SK-N-SH (cell line): ENCODE measurements at regions not wholly inside any gene's neighbourhood (a gene's known extent, or its start where the extent isn't known, plus 50 kb on each side); places are given as distances from the start of the nearest gene placed in this dataset.

Experiments
- CTCF ChIA-PET: fragments of 300-600, 350-600 bp; formaldehyde crosslinking; extraction: SDS; loops from one replicate; lab custom pipeline; 2021; lab: Yijun Ruan, JAX
- POLR2A ChIA-PET: fragments of 350-600 bp; sonication (Branson Sonifier 250); formaldehyde crosslinking; extraction: SDS; loops from one replicate; lab custom pipeline; 2020; ENCODE audit warnings: antibody characterized with exemption, inconsistent platforms; lab: Yijun Ruan, JAX
- DNase-seq: peaks from one replicate; pipeline ENCODE4 v3.0.0; 2012
- H2AFZ ChIP-seq: fragments of 200-600 bp; sonication (generic); 2 replicates; pipeline ENCODE4 v1.8.1; 2016; ENCODE audit warnings: antibody characterized with exemption, mild to moderate bottlenecking, low read depth
- H3F3A ChIP-seq: fragments of 200-600 bp; sonication (generic); replicated peaks from 2 replicates; pipeline ENCODE3; 2016; ENCODE audit warnings: antibody characterized with exemption, mild to moderate bottlenecking; ENCODE audit not compliant: insufficient read depth
- H3K27ac ChIP-seq, 2 experiments: fragments of 200-500 bp in 1 of 2; fragments of 200-600 bp in 1 of 2; sonication (Bioruptor generic) in 1 of 2; sonication (generic), shearing (Covaris generic) in 1 of 2; 2 replicates each; pipeline versions ENCODE4 v1.5.1 to v1.6.1; 2014 to 2016; ENCODE audit warnings: low read depth in 2 of 2, inconsistent platforms in 1 of 2, low read length in 1 of 2, mild to moderate bottlenecking in 1 of 2, mixed read lengths in 1 of 2
- H3K27me3 ChIP-seq: fragments of 200-600 bp; sonication (generic), shearing (Covaris generic); 2 replicates; pipeline ENCODE4 v1.6.1; 2016; ENCODE audit warnings: mixed run types; ENCODE audit not compliant: insufficient read depth
- H3K36me3 ChIP-seq, 2 experiments: fragments of 200-500 bp in 1 of 2; fragments of 200-600 bp in 1 of 2; sonication (Bioruptor generic) in 1 of 2; sonication (generic) in 1 of 2; replicated peaks in 1 of 2; 2 replicates each; pipeline versions ENCODE3 to v1.5.1; 2014 to 2016; ENCODE audit warnings: low read length in 1 of 2, mild to moderate bottlenecking in 1 of 2; ENCODE audit not compliant: insufficient read depth in 2 of 2, control insufficient read depth in 1 of 2
- H3K4me1 ChIP-seq, 2 experiments: fragments of 200-500 bp in 1 of 2; fragments of 200-600 bp in 1 of 2; sonication (Bioruptor generic) in 1 of 2; sonication (generic), shearing (Covaris generic) in 1 of 2; 2 replicates each; pipeline versions ENCODE4 v1.5.1 to v1.6.1; 2014 to 2016; ENCODE audit warnings: low read depth in 1 of 2, low read length in 1 of 2, mixed run types in 1 of 2; ENCODE audit not compliant: insufficient read depth in 2 of 2, control insufficient read depth in 1 of 2
- H3K4me2 ChIP-seq: fragments of 200-600 bp; sonication (generic), shearing (Covaris generic); 2 replicates; pipeline ENCODE4 v1.6.1; 2017; ENCODE audit warnings: mixed run types
- H3K4me3 ChIP-seq, 2 experiments: fragments of 200-500 bp in 1 of 2; fragments of 200-600 bp in 1 of 2; sonication (Bioruptor generic) in 1 of 2; sonication (generic), shearing (Covaris generic) in 1 of 2; 2 replicates each; pipeline versions ENCODE4 v1.5.1 to v1.8.1; 2014 to 2016; ENCODE audit warnings: low read depth in 2 of 2, inconsistent platforms in 1 of 2, low read length in 1 of 2, mild to moderate bottlenecking in 1 of 2, mixed read lengths in 1 of 2, moderate library complexity in 1 of 2
- H3K79me2 ChIP-seq: fragments of 200-600 bp; sonication (generic); 2 replicates; pipeline ENCODE4 v1.8.1; 2017; ENCODE audit warnings: mild to moderate bottlenecking; ENCODE audit not compliant: insufficient read depth
- H3K9ac ChIP-seq: fragments of 200-600 bp; sonication (generic); 2 replicates; pipeline ENCODE4 v1.6.1; 2017; ENCODE audit warnings: mixed run types
- H3K9me2 ChIP-seq: fragments of 200-600 bp; sonication (generic); 2 replicates; pipeline ENCODE4 v1.6.1; 2017; ENCODE audit warnings: mixed run types
- H3K9me3 ChIP-seq: fragments of 200-600 bp; sonication (generic); 2 replicates; pipeline ENCODE4 v1.6.1; 2017; ENCODE audit warnings: mixed run types, mild to moderate bottlenecking, moderate library complexity
- H4K20me1 ChIP-seq: fragments of 200-600 bp; sonication (generic); 2 replicates; pipeline ENCODE4 v1.6.1; 2017; ENCODE audit warnings: mild to moderate bottlenecking, mixed run types; ENCODE audit not compliant: insufficient read depth
- CTCF ChIP-seq: fragments of 200-600 bp; sonication (generic); IDR thresholded peaks from 2 replicates; pipeline ENCODE4 v1.6.1; 2017; ENCODE audit warnings: antibody characterized with exemption, mild to moderate bottlenecking, moderate library complexity
- EZH2phosphoT487 ChIP-seq: fragments of 200-600 bp; sonication (generic); IDR thresholded peaks from 2 replicates; pipeline ENCODE4 v1.6.1; 2017; ENCODE audit warnings: low read depth, mixed run types, mild to moderate bottlenecking, antibody characterized with exemption, moderate library complexity, borderline replicate concordance
- FOXJ3 ChIP-seq: sonication (generic); formaldehyde crosslinking; IDR thresholded peaks from 2 replicates; pipeline ENCODE4 v1.5.1; 2020; ENCODE audit warnings: mild to moderate bottlenecking, missing genetic modification reagents
- GATA2 ChIP-seq: sonication (generic); formaldehyde crosslinking; IDR thresholded peaks from 2 replicates; pipeline ENCODE4 v1.5.0; 2020; ENCODE audit warnings: mild to moderate bottlenecking, missing genetic modification reagents
- MXI1 ChIP-seq: IDR thresholded peaks from 2 replicates; pipeline ENCODE4 v1.6.1; 2012; ENCODE audit warnings: mild to moderate bottlenecking, low read depth, low read length, improper control_type of control experiment
- NFIC ChIP-seq: IDR thresholded peaks from 2 replicates; pipeline ENCODE4 v1.4.0; 2012; ENCODE audit warnings: borderline replicate concordance
- RAD21 ChIP-seq: IDR thresholded peaks from 2 replicates; pipeline ENCODE4 v1.6.1; 2012; ENCODE audit warnings: mild to moderate bottlenecking, low read length
- USF1 ChIP-seq: IDR thresholded peaks from 2 replicates; pipeline ENCODE4 v1.4.0; 2012; ENCODE audit warnings: low read depth, borderline replicate concordance
- USF2 ChIP-seq: fragments of 150-350 bp; IDR thresholded peaks from 2 replicates; pipeline ENCODE4 v1.6.1; 2017; ENCODE audit warnings: antibody characterized with exemption, low read length, low read depth, borderline replicate concordance
- YY1 ChIP-seq: IDR thresholded peaks from 2 replicates; pipeline ENCODE4 v1.4.0; 2012; ENCODE audit warnings: low read depth, mild to moderate bottlenecking
- ZBTB33 ChIP-seq: IDR thresholded peaks from 2 replicates; pipeline ENCODE4 v1.4.0; 2012; ENCODE audit warnings: low read depth, borderline replicate concordance
- WGBS: methylation state at CpG from one replicate; pipeline ENCODE4 v1.1.6; 2017; ENCODE audit warnings: low lambda C conversion rate; 5-methylcytosine and 5-hydroxymethylcytosine counted together

GRCh38 chr18:68397241-68398035, 317.5 kb downstream of the TMX3 start:
- ChIA-PET CTCF (no interaction called here), POLR2A (no interaction called here)
- Histone ChIP-seq H3F3A (no peaks in the 10 kb centered on the region), H2AFZ (no peak overlapping the region), H3K27me3 (no peaks in the 10 kb centered on the region), H3K9me2 (no peaks in the 10 kb centered on the region), H3K4me2 (no peak overlapping the region), H3K27ac (no peak overlapping the region), H3K4me1 (no peaks in the 10 kb centered on the region), H3K79me2 (no peaks in the 10 kb centered on the region), H3K9me3 (no peaks in the 10 kb centered on the region), H3K36me3 (no peaks in the 10 kb centered on the region), H3K4me3 (no peak overlapping the region), H3K9ac (no peak overlapping the region), H4K20me1 (no peaks in the 10 kb centered on the region)
- no peak for DNase-seq
- no peak for TF ChIP-seq MXI1
- TF ChIP-seq CTCF = no peak
- TF ChIP-seq YY1 = no peak
- TF ChIP-seq FOXJ3 (CRISPR knock-in tag) = no peak
- TF ChIP-seq USF2 = no peak
- no peak for TF ChIP-seq USF1
- TF ChIP-seq GATA2 = no peak
- TF ChIP-seq EZH2phosphoT487 = no peak
- no peak for TF ChIP-seq RAD21
- no peak for TF ChIP-seq NFIC
- no peak for TF ChIP-seq ZBTB33
- WGBS = 70% methylated on average over 6 of the region's 6 CpGs
